CD14-positive monocyte (primary cell): ENCODE measurements at regions not wholly inside any gene's neighbourhood (a gene's known extent, or its start where the extent isn't known, plus 50 kb on each side); places are given as distances from the start of the nearest gene placed in this dataset. TPM values are rescaled to one million over a fixed set of nuclear protein-coding genes. Genes with fewer than 3 reads are reported as not detected.

ENCODE experiments used
- DNase-seq, 3 donors: peaks; one replicate each; pipeline ENCODE4 v3.0.0-alpha.2; 2011 to 2022
- H2AFZ ChIP-seq: 2 replicates; pipeline ENCODE4 v1.6.0; 2012; ENCODE audit warnings: mild to moderate bottlenecking, low read depth, low read length, inconsistent platforms; ENCODE audit not compliant: insufficient read depth, poor library complexity, severe bottlenecking
- H3K27ac ChIP-seq, 2 donors: 1 replicate in 1 of 2; 2 replicates in 1 of 2; pipeline ENCODE4 v1.5.1; 2012 to 2013; ENCODE audit warnings: low read length in 2 of 2, control low read depth in 1 of 2, inconsistent platforms in 1 of 2, low read depth in 1 of 2, mild to moderate bottlenecking in 1 of 2
- H3K27me3 ChIP-seq, 2 donors: one replicate each; pipeline versions ENCODE4 v1.6.0 to v1.6.1; 2011 to 2013; ENCODE audit warnings: low read length in 2 of 2; ENCODE audit not compliant: control insufficient read depth in 2 of 2, insufficient read depth in 2 of 2
- H3K36me3 ChIP-seq, 2 donors: replicated peaks in 1 of 2; 1 replicate in 1 of 2; 2 replicates in 1 of 2; pipeline versions ENCODE4 v1.5.1 to v1.6.1; 2012 to 2013; ENCODE audit warnings: low read length in 2 of 2, control low read depth in 1 of 2, inconsistent platforms in 1 of 2, mild to moderate bottlenecking in 1 of 2; ENCODE audit not compliant: insufficient read depth in 2 of 2, control insufficient read depth in 1 of 2
- H3K4me1 ChIP-seq, 2 donors: 1 replicate in 1 of 2; 2 replicates in 1 of 2; pipeline versions ENCODE4 v1.5.1 to v1.6.1; 2012 to 2013; ENCODE audit warnings: low read length in 2 of 2, control low read depth in 1 of 2, inconsistent platforms in 1 of 2, mild to moderate bottlenecking in 1 of 2, moderate library complexity in 1 of 2; ENCODE audit not compliant: insufficient read depth in 2 of 2, control insufficient read depth in 1 of 2
- H3K4me2 ChIP-seq: replicated peaks from 2 replicates; pipeline ENCODE3; 2012; ENCODE audit warnings: low read length, moderate library complexity, mild to moderate bottlenecking; ENCODE audit not compliant: poor library complexity, severe bottlenecking; ENCODE audit errors: extremely low read depth
- H3K4me3 ChIP-seq, 3 experiments: fragments of 200-600 bp in 1 of 3; sonication (generic) in 1 of 3; replicated peaks in 1 of 3; 1 replicate in 2 of 3; 2 replicates in 1 of 3; pipeline ENCODE4 v1.5.1; 2011 to 2013; ENCODE audit warnings: low read length in 3 of 3, mild to moderate bottlenecking in 3 of 3, control low read depth in 2 of 3, low read depth in 2 of 3, inconsistent platforms in 1 of 3, moderate library complexity in 1 of 3
- H3K79me2 ChIP-seq: 2 replicates; pipeline ENCODE4 v1.6.0; 2012; ENCODE audit warnings: mild to moderate bottlenecking, control low read depth, inconsistent platforms, low read length, moderate library complexity; ENCODE audit not compliant: insufficient read depth
- H3K9ac ChIP-seq: 2 replicates; pipeline ENCODE4 v1.6.0; 2017; ENCODE audit warnings: low read length, mild to moderate bottlenecking; ENCODE audit not compliant: insufficient read depth, poor library complexity, severe bottlenecking
- H3K9me3 ChIP-seq, 2 donors: replicated peaks in 1 of 2; 1 replicate in 1 of 2; 2 replicates in 1 of 2; pipeline versions ENCODE4 v1.5.1 to v1.6.1; 2012 to 2013; ENCODE audit warnings: low read length in 2 of 2, control low read depth in 1 of 2; ENCODE audit not compliant: control insufficient read depth in 1 of 2, insufficient read depth in 1 of 2
- H4K20me1 ChIP-seq: 2 replicates; pipeline ENCODE4 v1.6.0; 2012; ENCODE audit warnings: mild to moderate bottlenecking, low read length, control low read depth, moderate library complexity; ENCODE audit not compliant: insufficient read depth
- H3K27ac Mint-ChIP-seq, 7 donors: one replicate each; pipeline ENCODE4 v1.8.0; 2020; ENCODE audit warnings: mild to moderate bottlenecking in 7 of 7, mixed read lengths in 7 of 7, moderate library complexity in 6 of 7, inconsistent platforms in 2 of 7
- H3K27me3 Mint-ChIP-seq, 3 donors: one replicate each; pipeline ENCODE4 v1.8.0; 2021 to 2022; ENCODE audit warnings: low read depth in 3 of 3, mild to moderate bottlenecking in 3 of 3, mixed read lengths in 3 of 3, moderate library complexity in 3 of 3, inconsistent platforms in 1 of 3
- H3K36me3 Mint-ChIP-seq, 2 donors: one replicate each; pipeline ENCODE4 v1.8.0; 2020; ENCODE audit warnings: mixed read lengths in 2 of 2, inconsistent platforms in 1 of 2, mild to moderate bottlenecking in 1 of 2
- H3K4me1 Mint-ChIP-seq: one replicate; pipeline ENCODE4 v1.8.0; 2020; ENCODE audit warnings: mild to moderate bottlenecking, mixed read lengths
- H3K4me3 Mint-ChIP-seq, 2 donors: one replicate each; pipeline ENCODE4 v1.8.0; 2020; ENCODE audit warnings: mild to moderate bottlenecking in 2 of 2, mixed read lengths in 2 of 2, moderate library complexity in 1 of 2
- H3K9me3 Mint-ChIP-seq, 7 donors: one replicate each; pipeline ENCODE4 v1.8.0; 2020 to 2022; ENCODE audit warnings: mixed read lengths in 7 of 7, mild to moderate bottlenecking in 6 of 7, moderate library complexity in 6 of 7, inconsistent platforms in 2 of 7
- CTCF ChIP-seq: fragments of 200-600 bp; IDR thresholded peaks from one replicate; pipeline ENCODE4 v1.8.0; 2022; ENCODE audit warnings: antibody characterized with exemption, mild to moderate bottlenecking
- WGBS: methylation state at CpG from one replicate; pipeline ENCODE4 v1.1.5; 2013; ENCODE audit warnings: missing lambda C conversion rate; ENCODE audit not compliant: insufficient coverage; 5-methylcytosine and 5-hydroxymethylcytosine counted together
- intact Hi-C, 2 donors: fragments of 100-400 bp; cut with micrococcal nuclease; formaldehyde crosslinking; loops; one replicate each; pipeline versions ENCODE4 v1.15.0 to v1.15.1; 2023
- small RNA-seq: library from RNA; depleted of rRNA; stranded (forward); fragments of <200 nt; gene quantifications from one replicate; pipeline ENCODE3, GENCODE V24; 2012; ENCODE audit warnings: low read depth; ENCODE audit not compliant: insufficient read length

DNA sequence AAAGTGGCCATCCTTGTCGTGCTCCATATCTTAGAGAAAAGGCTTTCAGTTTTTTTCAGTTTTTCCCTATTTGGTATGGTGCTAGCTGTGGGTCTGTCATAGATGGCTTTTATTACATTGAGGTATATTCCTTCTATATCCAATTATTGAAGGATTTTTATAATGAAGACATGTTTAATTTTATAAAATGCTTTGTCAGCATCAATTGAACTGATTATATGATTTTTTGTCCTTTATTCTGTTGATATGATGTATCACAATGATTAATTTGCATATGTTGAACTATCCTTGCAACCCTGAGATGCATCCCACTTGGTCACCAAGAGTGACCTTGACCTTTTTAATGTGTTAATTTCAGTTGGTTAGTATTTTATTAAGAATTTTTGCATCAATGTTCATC, 55.1 kb upstream of the VGLL2 start:
- peaks cover 0 to 3% (median 0%) of the 10 kb centered on the region in 7 donors for H3K9me3 Mint-ChIP-seq
- H3K4me1 Mint-ChIP-seq = no peaks in the 10 kb centered on the region
- intact Hi-C loops = no loop called here

DNA sequence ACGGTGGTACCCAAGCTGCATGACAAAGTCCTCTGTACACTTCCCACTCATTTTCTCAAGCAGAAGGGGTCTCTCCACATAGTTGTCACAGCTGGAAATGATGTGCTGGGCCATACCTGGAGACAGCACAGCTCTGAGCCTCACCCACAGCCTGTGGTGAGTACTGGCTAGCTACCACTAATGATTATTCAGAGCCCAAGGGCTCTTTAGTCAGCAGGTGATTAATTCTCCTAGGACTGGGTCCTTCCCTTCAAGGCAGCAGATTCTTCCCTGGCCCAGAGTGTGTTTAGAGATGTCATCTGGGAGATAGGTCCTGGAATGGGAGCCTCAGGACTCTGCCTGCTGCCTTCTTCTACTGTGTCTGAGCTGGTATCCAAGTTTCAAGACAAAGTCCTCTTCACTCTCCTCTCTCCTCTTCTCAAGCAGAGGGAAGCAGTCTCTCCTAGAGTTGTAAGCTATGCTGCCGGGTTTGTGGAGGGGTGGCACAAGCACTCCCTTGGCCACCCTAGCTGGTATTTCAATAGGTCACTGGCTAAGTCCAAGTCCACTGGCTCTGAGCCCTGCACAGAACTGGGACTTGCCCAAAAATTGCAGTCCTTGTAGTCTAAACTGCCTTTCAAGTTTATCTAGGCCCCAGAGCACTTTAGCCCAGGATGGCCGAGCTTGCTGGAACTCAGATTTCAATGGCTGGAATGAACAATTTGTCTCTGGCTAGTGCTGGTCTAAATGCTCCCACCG, 49.8 kb upstream of the VGLL2 start:
- 83% methylated on average over 4 of the region's 4 CpGs for WGBS
- Histone ChIP-seq H3K79me2 (no peaks in the 10 kb centered on the region), H3K27me3 (no peaks in the 10 kb centered on the region), H3K9ac (no peak overlapping the region), H2AFZ (no peak overlapping the region), H4K20me1 (no peaks in the 10 kb centered on the region), H3K9me3 (no peaks in the 10 kb centered on the region), H3K27ac (no peak overlapping the region), H3K36me3 (no peaks in the 10 kb centered on the region), H3K4me3 (no peak overlapping the region), H3K4me2 (no peak overlapping the region), H3K4me1 (no peaks in the 10 kb centered on the region)
- TF ChIP-seq CTCF = no peak
- no peak overlapping the region for H3K27ac Mint-ChIP-seq
- H3K27me3 Mint-ChIP-seq = peaks cover 0 to 2% (median 1%) of the 10 kb centered on the region in 3 donors
- H3K9me3 Mint-ChIP-seq = peaks cover 0 to 3% (median 0%) of the 10 kb centered on the region in 7 donors
- H3K4me3 Mint-ChIP-seq = no peak overlapping the region
- intact Hi-C loops = no loop called here
- no peak for DNase-seq
- no peaks in the 10 kb centered on the region for H3K36me3 Mint-ChIP-seq
- no peaks in the 10 kb centered on the region for H3K4me1 Mint-ChIP-seq

More for the DNA sequence above, 55.1 kb upstream of the VGLL2 start:
- Histone ChIP-seq H2AFZ (no peak overlapping the region), H4K20me1 (no peaks in the 10 kb centered on the region), H3K4me1 (no peaks in the 10 kb centered on the region), H3K9ac (no peak overlapping the region), H3K9me3 (no peaks in the 10 kb centered on the region), H3K79me2 (no peaks in the 10 kb centered on the region), H3K27ac (no peak overlapping the region), H3K36me3 (no peaks in the 10 kb centered on the region), H3K4me3 (no peak overlapping the region), H3K27me3 (no peaks in the 10 kb centered on the region), H3K4me2 (no peak overlapping the region)
- DNase-seq = no peak
- TF ChIP-seq CTCF = no peak
- Mint-ChIP-seq H3K27ac (no peak overlapping the region), H3K4me3 (no peak overlapping the region), H3K27me3 (peaks cover 0 to 2% (median 0%) of the 10 kb centered on the region in 3 donors), H3K36me3 (no peaks in the 10 kb centered on the region)
- no CpG with 5 or more reads among the region's 1 CpG for WGBS

Small RNA genes in the stretch of these regions (small RNA-seq; reads per million reads assigned to genes)
- gene RNA5SP214 = not detected
- gene RPS29P13 = not detected
